Activated T-cell treated with anti-CD3 and anti-CD28 coated beads, Interleukin-2, amount 50 U/mL, for 1 hour (primary cell): ENCODE measurements at regions not wholly inside any gene's neighbourhood (a gene's known extent, or its start where the extent isn't known, plus 50 kb on each side); places are given as distances from the start of the nearest gene placed in this dataset.

Experiments
- DNase-seq: peaks from one replicate; pipeline ENCODE4 v3.0.0-alpha.2; 2020

DNA sequence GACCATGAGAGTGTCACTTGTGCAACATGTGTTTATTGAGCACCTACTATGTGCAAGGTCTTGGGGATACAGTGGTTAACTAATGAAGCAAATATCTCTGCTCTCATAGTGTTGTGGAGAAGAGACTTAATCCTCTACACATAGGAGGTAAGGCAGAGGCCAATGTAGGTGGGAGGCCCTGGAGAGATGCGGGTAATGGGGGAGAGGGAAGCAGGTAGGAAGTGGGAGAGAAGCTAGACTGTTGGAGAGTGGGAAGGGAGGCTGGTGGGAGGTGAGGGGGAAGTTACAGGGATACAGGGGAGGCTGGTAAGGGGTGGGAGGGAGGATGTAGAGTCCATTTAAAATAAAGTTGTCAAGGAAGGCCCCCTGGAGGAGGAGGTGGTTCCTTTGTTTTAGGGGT, 240.0 kb downstream of the MIAT start:
- no peak for DNase-seq

DNA sequence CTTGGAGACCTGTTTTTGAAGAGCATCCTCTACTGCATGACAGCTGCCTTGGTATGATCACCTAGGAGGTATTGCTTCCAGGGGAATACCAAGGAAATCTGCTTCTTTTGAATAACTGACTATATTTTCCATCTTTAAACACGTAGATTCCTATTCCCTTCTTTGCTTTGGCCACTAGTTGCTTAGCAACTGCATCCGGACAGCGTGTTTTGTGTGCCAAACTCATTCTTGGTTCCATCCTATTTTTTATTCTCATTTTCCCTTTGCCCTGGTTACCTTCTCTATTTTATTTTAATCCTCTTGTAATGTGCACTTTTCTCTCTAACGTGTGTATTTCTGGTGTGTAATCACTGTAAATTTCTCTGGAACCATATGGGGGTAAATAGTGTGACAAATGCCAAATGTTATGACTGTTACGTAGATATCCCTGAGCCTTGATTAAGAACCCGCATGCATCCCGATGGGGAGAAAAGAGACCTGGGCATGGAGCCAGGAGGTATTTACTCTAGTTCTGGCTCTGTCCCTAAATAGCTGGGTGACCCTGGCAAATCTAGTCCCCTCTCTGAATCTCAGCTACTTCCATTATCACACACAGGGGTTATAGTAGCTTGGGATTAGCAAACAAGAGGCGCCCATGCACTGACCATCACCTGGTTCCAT, 241.7 kb downstream of the MIAT start:
- no peak for DNase-seq

DNA sequence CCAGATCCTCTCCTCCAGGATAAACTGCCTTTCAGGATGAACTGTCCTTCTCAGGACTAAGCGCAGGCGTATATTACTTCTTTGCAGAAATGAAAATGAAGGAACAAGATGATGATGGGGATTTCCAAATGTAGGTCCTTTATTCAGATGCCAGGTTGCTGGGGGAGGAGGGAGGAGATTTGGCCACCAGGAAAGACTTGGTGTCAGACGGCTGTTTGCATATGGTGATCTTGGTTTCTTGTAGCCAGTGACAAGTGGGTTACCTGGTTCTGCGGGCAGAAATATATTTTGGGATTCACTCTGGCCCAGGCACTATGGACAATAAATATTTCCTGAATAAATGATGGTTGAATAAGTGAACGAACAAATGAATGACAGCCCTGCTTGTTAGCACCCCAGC, 243.4 kb downstream of the MIAT start:
- DNase-seq, result no peak

DNA sequence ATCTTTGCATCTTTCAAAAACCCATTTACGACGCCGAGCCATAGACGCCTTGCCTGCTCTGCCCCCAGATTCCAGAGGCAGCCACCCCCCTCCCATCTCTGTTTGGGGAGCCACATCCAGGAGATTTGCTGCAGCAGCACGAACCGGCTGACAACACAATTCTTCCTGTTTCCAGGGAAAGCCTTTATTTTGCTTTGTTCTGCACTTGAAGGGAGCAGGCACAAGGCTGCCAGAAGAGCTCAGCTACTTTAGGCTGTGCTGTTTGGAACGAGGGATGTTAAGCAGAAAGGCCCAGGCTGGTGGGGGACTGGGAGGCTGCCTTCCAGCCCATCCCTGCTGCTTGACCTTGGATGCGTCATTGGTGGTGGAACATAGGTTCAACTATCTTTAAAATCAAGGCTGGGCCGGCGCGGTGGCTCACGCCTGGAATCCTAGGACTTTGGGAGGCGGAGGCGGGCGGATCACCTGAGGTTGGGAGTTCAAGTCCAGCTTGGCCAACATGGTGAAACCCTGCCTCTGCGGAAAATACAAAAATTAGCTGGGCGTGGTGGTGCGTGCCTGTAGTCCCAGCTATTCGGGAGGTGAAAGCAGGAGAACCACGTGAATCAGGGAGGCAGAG, 243.9 kb downstream of the MIAT start:
- DNase-seq, result no peak

DNA sequence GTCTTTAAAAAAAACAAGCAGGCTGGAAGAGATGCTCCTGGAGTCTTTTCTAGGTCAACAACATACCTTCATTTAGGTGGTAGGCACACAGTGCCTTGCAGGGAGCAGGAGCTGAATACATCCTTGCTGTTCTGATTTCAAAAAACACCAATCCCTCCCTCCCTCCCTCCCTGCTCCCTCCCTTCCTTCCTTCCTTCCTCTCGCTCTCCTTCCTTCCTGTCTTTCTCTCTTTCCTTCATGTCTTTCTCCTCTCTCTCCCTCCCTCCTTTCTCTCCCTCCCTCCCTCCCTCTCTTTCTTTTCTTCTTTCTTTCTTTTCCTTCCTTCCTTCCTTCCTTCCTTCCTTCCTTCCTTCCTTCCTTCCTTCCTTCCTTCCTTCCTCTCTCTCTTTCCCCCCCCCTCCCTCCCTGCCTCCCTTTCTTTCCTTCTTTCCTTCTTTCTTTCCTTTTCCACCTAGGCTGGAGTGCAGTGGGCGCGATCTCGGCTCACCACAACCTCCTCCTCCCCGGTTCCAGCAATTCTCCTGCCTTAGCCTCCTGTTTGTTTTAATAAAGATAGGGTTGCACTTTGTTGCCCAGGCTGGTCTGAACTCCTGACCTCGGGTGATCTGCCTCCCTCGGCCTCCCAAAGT, 245.1 kb downstream of the MIAT start:
- no peak for DNase-seq

DNA sequence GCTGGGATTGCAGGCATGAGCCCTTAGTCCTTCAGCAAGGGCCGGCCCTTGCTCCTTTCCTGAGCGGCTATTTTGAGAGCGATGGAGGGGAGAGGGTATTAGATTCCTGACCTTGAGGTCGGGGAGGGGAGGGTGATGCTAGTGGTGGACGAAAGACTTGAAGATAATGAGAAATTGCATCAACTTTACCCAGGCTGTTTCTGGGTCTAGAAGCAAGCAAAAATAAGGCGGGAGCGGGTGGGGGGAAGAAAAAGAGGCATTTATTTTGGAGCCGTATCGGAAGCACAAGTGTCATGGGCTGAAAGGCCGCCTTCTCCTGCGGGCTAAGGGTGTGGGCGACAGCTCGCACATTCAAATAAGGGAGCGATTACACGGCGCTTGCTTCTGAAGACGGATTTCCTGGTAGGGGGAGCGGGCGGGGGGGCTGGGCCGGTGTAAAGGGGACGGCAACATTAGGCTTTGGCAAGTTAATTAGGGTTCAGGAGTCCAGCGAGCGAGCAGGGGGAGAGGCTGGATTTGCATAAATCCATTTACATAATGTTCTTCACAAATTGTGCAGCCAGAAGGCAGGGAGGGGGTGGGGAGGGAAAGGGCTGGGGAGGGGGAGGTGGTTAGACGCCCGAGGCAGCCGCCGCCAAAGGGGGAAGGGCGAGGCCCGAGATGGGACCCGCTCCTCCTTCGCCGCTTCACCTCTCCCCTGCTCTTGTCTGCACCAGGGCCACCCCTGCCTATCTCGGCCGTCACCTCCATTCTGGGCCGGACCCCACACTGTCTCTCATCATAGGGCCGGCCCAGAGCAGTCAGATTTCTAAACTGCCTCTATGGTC, 245.9 kb downstream of the MIAT start:
- no peak for DNase-seq

DNA sequence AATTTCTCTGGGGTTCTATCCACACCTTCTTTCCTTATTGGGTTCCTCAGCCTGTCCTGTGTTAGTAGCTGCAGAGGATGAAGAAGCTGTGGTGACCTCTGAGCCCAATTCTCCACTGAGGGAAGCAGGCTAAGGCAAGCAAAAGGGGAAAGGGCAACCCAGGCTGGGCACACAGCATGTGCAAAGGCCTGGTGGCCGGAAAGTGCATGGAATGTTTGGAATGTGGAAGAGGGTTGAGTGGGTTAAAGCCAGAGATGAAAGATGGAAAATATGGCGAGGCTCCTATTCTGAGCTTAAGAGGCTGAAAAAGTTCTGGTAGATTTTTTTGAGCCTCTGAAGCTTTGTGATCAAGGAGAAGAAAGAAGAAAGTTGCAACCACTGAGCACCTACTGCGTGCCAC, 247.1 kb downstream of the MIAT start:
- DNase-seq, result no peak

DNA sequence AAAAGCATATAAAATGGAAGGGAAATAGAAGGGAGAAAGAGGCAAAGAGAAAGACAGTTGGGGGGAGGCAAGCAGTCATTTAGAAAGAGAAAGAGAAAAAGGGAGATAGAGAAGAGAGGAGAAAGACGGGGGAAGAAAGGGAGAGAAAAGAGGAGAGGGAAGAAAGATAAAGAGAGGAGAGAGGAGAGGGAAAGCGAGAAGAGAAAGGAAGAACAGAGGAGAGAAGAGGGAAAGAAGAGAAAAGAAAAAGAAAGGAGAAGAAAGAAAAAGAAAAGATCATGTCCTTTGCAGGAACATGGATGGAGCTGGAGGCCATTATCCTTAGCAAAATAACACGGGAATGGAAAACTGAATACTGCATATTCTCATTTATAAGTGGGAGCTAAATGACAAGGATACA, 247.7 kb downstream of the MIAT start:
- DNase-seq, result no peak

DNA sequence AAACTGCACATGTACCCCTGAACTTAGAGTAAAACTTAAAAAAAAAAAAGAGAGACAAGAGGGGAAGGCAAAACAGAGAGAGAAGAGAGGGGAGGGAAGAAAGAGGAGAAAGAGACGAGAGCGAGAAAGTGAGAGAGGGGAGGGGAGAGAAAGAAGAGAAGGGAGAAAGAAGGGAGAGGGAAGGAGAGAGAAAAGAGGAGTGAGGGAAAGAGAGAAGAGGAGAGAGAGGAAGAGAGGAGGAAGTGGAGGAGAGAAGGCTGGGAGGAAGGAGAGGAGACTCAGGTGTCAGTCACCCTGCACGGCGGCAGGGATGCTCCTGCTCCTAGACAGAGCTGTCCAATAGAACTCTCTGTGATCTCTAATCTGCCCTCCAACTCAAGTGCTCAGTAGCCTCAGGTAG, 248.3 kb downstream of the MIAT start:
- DNase-seq, result no peak

DNA sequence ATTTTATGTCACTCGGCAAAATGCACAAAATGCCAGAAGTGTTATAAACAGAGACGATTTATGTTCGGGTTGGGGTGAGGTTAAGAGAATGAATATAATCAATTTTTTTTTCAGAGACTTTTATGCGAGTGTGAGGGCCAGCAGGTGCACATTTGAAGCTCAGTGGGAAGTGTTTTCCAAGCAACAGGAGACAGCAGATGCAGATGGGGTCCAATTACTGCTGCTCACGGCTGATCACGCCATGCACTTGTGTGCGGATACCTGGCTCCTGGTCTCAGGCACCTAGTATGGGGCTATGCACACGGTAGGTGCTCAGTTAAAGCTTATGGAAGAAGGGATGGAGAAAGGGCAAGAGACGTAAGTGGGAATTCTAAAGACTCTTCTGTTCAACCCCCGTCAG, 249.1 kb downstream of the MIAT start:
- DNase-seq, result no peak

DNA sequence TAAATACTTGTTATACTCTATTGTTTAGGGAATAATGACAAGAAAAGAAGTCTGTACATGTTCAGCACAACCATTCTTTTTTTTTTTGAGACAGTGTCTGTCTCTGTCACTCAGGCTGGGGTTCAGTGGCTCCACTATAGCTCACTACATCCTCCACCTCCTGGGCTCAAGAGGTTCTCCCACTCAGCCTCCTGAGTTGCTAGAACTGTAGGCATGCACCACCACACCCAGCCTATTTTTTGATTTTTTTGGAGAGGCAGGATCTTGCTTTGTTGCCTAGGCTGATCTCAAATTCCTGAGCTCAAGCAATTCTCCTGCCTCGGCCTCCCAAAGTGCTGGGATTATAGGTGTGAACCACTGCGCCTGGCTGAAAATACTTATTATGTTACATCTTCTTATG, 250.0 kb downstream of the MIAT start:
- no peak for DNase-seq

DNA sequence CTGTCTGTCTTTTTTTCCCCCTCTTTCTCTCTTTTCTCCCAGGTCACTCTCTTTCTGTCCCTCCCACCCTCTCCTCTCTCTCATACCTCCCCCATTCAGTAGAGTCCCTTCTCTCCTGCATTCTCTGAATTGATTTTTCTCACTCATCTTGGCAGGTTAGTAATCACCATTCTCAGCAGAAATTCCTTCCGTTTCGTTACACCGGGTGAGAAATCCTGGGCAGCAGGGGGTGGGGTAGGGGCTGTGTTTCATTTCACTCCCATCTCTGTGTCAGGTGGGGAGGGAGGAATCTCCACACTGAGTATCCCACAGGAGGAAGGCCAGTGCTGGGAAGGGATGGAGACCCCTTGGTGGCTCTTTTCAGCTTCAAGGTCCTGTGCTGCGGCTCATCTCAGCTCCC, 253.5 kb downstream of the MIAT start:
- DNase-seq, result no peak

DNA sequence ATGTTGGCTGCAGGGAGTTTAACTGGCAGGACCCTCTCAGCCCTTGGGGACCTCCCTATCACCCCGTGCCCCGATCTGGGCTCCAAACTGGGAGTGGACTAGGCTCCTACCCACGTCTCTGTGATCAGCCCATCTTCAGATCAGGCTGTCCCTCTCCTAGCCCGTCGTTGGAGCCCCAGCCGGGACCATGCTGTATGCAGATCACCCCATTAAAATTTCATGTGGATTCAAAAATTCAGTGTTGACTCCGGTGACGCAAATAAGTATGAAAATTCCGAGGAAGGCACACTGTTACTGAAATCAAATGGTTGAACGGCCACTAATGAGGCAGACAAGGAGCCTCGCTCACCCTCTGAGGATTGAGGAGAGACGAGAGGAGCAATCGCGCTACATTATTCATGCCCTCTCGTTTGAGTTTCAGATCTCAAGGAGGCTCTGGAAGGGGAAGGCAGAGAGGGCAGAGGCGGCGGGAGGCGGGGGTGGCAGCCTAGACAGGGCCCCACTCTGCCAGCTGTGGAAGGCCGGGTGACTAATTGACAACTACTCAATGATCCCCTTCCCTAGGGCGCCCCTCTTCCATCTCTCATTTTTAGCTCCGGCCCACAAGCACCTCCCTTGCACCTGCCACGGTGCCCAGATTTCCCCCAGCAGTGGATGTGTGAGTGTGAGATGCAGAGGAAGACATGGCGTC, 255.4 kb downstream of the MIAT start:
- no peak for DNase-seq

DNA sequence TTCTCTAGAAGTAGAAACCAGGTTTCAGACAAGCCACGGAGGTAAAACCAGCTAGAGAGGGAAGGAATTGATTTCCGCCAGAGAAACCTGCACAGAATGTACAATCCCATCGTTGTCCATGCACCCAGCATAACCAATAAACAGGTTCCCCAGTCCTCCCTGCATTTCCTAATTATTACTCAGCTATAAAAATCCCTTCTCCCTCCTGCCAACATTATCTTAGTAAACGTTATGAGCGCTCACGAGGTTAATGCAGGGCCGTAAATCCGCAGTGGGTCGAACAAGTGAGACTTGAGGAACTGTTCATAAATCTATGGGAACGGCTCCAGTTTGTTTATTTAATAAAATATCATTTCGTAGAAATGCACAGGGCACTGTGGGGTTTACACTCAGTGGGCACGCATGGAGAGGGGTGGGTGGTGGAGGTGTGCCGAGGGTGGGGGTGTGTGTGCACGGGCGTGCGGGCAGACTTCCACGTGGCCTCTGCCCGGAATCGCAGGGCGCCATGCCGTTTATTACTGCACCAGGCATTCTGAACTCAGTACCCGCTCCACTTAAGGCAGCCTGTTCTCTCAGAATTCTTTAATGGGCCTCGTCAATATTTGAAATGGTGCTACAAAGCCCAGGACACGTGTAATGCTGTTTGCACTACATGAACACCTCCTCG, 257.3 kb downstream of the MIAT start:
- no peak for DNase-seq

DNA sequence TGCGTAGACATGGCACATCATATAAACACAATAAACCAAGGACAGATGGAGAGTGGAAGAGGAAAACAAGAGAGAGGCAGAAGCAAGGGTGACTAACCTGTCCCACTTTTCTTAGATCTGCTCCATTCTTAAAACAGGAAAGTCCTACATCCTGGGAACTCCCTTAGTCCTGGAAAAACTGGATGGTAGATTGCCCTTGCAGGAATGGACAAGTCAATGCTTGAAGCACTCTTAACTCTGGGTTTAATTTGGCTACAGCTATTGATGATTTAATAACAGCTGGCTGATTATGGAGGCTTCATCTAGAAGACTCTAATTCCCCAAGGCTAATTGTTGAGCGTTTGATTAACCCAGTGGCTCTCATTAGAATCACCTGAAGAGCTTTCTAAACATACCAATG, 258.8 kb downstream of the MIAT start:
- no peak for DNase-seq

DNA sequence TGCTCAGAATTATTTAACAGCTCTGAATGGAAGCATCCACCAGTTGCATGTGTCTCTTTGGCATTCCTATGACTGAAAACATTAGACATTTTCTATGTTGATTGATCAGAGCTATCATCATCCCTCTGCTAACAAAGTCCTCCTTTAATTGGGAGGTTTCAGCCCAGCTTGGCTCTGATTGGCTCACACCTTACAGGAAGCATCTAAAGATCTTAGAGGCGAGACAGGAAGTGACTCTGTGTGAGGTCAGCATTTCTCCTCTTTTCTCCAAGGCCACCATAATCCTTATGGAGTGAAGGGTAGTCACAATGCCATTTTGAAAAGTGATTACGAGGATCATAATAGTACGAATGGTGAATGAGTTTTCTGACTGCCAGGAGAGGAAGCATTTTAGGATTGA, 260.8 kb downstream of the MIAT start:
- no peak for DNase-seq

DNA sequence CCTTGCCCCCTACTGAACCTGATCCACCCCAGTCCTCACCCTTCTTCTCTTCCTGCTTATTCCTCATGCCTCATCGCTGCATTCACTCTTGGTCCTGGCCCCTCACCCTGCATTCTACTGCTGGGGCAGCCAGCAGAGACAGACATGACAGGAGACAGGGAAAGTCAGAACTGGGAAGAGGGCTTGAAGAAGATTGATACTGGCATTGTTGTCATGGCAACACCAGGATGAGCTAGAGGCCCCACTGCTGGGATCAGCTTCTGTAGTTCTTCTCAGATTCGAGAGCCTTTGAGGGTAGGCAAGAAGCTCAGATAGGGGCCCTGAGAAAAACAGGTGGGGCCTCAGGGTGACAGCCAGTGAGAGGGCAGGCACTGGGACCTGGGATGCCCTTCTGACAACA, 264.3 kb downstream of the MIAT start:
- DNase-seq, result no peak

DNA sequence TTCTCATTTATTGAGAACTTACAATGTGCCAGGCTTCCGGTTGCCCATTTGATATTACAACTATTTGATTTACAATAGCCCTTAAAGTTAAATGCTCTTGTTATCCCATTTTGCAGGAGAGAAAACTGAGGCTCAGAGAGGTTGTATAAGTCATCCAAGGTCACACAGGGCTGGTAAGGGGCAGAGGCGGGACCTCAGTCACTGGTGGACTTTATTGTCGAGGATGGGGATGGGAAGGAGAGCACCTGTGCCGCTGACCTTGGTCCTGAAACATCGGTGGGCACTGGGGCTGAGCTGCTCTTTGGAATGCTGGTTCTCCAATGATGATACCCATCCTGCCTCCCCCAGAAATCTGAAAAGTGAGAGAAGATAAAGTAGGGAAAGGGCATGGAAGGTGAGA, 265.4 kb downstream of the MIAT start:
- no peak for DNase-seq

DNA sequence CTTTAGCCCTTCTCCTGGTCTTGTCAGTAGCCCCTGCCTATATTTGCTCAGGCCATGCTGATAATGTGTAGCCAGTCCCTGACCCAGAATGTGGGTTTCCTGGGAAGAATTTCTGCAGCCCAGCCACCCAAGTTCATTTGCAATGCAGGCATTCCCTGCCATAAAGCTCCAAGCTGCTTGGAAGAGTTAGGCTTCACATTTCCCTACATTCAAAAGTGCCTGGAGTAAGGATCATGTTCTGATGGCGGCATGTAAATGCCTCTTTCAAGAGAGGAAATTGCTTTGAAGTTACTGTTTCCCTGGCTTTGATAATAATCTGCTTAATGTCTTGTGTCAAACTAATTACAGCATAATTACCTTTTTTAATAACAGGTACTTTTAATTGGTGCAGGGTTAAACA, 266.1 kb downstream of the MIAT start:
- no peak for DNase-seq

DNA sequence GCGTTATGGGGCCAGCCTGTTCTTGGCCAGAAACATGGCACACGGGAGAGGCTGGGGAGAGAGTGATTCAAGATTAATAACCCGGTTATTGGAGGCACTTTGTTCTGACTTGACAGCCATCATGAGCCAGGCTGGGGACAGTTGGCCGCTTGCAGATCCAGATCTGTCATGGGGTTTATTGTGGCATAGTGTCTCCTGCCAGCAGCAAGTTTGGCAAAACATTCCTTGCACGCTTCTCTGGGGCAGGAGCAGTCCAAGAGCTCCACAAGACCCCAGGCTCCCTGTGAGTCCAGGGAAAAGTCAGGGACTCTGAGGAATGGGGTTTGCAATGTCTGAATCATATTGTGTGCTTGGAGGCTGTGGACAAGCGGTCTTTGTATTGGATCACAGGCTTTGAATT, 270.4 kb downstream of the MIAT start:
- DNase-seq, result no peak

DNA sequence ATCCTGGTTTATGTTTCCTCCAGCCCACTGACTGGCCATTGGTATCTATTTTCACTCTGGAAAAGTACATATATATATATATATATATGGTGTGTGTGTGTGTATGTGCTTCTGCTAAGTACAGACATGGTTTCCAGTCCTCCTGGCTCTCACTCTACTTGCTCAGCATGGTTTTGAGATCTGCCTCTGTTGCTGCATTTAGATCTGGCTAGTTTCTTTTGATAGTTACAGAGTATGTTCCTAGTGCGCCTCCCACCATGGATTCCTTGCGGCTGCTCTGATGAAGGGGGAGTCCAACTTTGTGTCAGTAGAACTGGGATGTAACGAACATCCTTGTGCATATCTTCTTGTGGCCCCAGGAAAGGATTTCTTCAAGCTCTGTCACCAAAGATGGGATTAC, 274.1 kb downstream of the MIAT start:
- no peak for DNase-seq

DNA sequence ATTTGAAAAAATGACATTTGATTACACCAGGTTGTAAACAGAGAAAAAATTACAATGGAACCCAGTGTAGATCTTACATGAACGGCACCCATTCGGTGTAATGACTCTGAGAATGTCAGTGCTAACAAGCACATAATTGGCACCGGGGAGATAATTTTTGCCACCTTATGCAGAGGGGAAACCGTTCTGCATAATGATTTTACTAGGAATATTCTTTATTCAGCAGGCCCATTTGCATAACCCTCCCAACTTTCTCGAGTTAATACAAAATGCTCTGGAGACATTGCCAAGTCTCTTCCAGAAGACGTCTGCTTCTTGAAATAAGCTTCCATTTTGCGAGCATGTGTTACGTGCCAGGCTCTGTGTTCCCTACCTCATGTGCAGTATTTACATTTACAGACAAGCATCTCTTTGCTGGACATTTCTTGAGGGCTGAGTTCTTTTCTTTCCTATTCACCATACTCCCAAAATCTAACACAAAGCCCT, 275.8 kb downstream of the MIAT start:
- DNase-seq, result no peak

DNA sequence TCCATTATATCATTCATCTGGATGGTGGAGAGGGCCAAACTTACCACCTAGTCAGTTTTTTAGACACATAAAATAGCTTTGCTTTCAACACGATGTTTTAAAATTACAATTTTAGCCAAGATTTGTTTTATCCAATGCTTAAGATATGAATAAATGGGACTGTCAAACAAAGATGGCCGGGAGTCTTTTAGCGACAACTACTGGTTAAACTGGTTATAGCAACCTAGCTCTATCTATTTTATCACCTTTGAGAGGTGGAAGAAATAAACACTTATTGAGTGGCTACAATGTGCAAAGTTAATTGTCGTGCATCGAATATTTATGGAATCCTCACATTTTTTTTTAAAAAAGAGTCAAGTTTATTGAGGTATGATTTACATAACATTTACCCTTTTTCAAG, 279.8 kb downstream of the MIAT start:
- DNase-seq, result no peak
